ENCODE measurements at regions not wholly inside any gene's neighbourhood (a gene's known extent, or its start where the extent isn't known, plus 50 kb on each side); places are given as distances from the start of the nearest gene placed in this dataset.

- TF ChIP-seq POLR2A (conservative IDR thresholded peaks at IDR 0.05) (no peak), EZH2 (IDR thresholded peaks at IDR 0.05; ENCODE audit: borderline replicate concordance, low read depth, low read length) (no peak)
Measured at GRCh38 chr14:25396128-25396527, 346.2 kb upstream of the STXBP6 start.

Measured in K562 (cell line).